Chondrocyte (in vitro differentiated cells): ENCODE measurements at regions not wholly inside any gene's neighbourhood (a gene's known extent, or its start where the extent isn't known, plus 50 kb on each side); places are given as distances from the start of the nearest gene placed in this dataset.
A peak's percentile ranks its signal among the peaks of the same experiment; 100 is the strongest.

Source experiments
- DNase-seq: peaks from one replicate; pipeline ENCODE4 v3.0.0; 2021; ENCODE audit warnings: mixed read lengths, low spot score
- H3K27ac Mint-ChIP-seq: one replicate; pipeline ENCODE4 v1.8.0; 2021; ENCODE audit warnings: mild to moderate bottlenecking, moderate library complexity, mixed read lengths; ENCODE audit not compliant: unreplicated experiment
- H3K27me3 Mint-ChIP-seq: 2 replicates; pipeline ENCODE4 v1.8.0; 2021; ENCODE audit warnings: low read depth, mixed read lengths
- H3K36me3 Mint-ChIP-seq: 2 replicates; pipeline ENCODE4 v1.8.0; 2021; ENCODE audit warnings: low read depth, mixed read lengths
- H3K4me1 Mint-ChIP-seq: 2 replicates; pipeline ENCODE4 v1.8.0; 2021; ENCODE audit warnings: low read depth, mild to moderate bottlenecking, mixed read lengths
- H3K4me3 Mint-ChIP-seq: one replicate; pipeline ENCODE4 v1.8.0; 2021; ENCODE audit warnings: mild to moderate bottlenecking, moderate library complexity, mixed read lengths; ENCODE audit not compliant: unreplicated experiment
- H3K9me3 Mint-ChIP-seq: 2 replicates; pipeline ENCODE4 v1.8.0; 2021; ENCODE audit warnings: low read depth, mixed read lengths
- CTCF ChIP-seq: fragments of 200-600 bp; sonication (generic); IDR thresholded peaks from 2 replicates; pipeline ENCODE4 v1.5.0; 2021; ENCODE audit warnings: antibody characterized with exemption, mild to moderate bottlenecking, moderate library complexity

GRCh38 chr5:53335115-53335514, 145.3 kb upstream of the FST start:
- Mint-ChIP-seq H3K4me1 (peaks cover 26% of the 10 kb centered on the region), H3K4me3 (no peak overlapping the region), H3K27me3 (no peaks in the 10 kb centered on the region), H3K36me3 (no peaks in the 10 kb centered on the region), H3K9me3 (no peaks in the 10 kb centered on the region), H3K27ac (no peak overlapping the region)
- DNase-seq = no peak
- TF ChIP-seq CTCF = peak; percentile 61

GRCh38 chr5:53337827-53338226, 142.6 kb upstream of the FST start:
- no peak for TF ChIP-seq CTCF
- H3K4me3 Mint-ChIP-seq = no peak overlapping the region
- no peaks in the 10 kb centered on the region for H3K27me3 Mint-ChIP-seq
- H3K27ac Mint-ChIP-seq = no peak overlapping the region
- no peaks in the 10 kb centered on the region for H3K36me3 Mint-ChIP-seq
- no peaks in the 10 kb centered on the region for H3K9me3 Mint-ChIP-seq
- peaks cover 34% of the 10 kb centered on the region for H3K4me1 Mint-ChIP-seq
- DNase-seq = no peak

- peaks cover 35% of the 10 kb centered on the region for H3K4me1 Mint-ChIP-seq
Measured at GRCh38 chr5:53338971-53339370, 141.5 kb upstream of the FST start.

GRCh38 chr5:53339962-53340540, 140.4 kb upstream of the FST start:
- no peaks in the 10 kb centered on the region for H3K36me3 Mint-ChIP-seq
- DNase-seq = no peak
- H3K27me3 Mint-ChIP-seq = no peaks in the 10 kb centered on the region

More at GRCh38 chr5:53338971-53339370, 141.5 kb upstream of the FST start:
- no peak overlapping the region for H3K4me3 Mint-ChIP-seq
- H3K27ac Mint-ChIP-seq = no peak overlapping the region
- peaks cover under 1% of the 10 kb centered on the region for H3K9me3 Mint-ChIP-seq
- H3K36me3 Mint-ChIP-seq = no peaks in the 10 kb centered on the region
- no peak for DNase-seq
- no peaks in the 10 kb centered on the region for H3K27me3 Mint-ChIP-seq
- no peak for TF ChIP-seq CTCF

More at GRCh38 chr5:53339962-53340540, 140.4 kb upstream of the FST start:
- TF ChIP-seq CTCF = no peak
- Mint-ChIP-seq H3K4me3 (no peak overlapping the region), H3K27ac (peak overlapping the region; percentile 37), H3K4me1 (peaks cover 29% of the 10 kb centered on the region), H3K9me3 (peaks cover 3% of the 10 kb centered on the region)
